ENCODE measurements at regions not wholly inside any gene's neighbourhood (a gene's known extent, or its start where the extent isn't known, plus 50 kb on each side); places are given as distances from the start of the nearest gene placed in this dataset.

DNA sequence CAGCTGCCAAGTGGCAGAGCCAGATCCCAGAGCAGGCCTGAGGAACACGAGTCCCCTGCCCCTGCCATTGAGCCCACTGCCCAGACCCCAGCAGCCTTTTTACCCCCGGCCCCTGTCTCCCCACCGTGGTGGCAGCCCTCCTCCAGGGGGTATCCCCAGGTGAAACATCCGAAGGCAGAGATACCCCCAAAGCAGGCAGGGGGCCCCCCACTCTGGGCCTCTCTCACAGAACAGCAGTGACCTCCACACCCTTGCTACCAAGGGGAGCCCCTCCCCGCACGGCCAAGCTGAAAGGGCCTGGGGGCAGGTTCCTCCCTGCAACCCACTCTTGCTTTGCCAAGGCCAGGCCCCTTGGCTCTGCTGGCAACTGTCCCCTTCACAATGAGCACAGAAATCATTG lies 142.2 kb downstream of the ENGASE start:
- TF ChIP-seq EZH2 (IDR thresholded peaks at IDR 0.05; ENCODE audit: insufficient read depth, poor library complexity, severe bottlenecking), result no peak
- no peak for TF ChIP-seq EZH2phosphoT487 (IDR thresholded peaks at IDR 0.05; ENCODE audit: insufficient read depth, low read depth)

Measured in GM23248 (cell line).